ENCODE measurements at regions not wholly inside any gene's neighbourhood (a gene's known extent, or its start where the extent isn't known, plus 50 kb on each side); places are given as distances from the start of the nearest gene placed in this dataset.

DNA sequence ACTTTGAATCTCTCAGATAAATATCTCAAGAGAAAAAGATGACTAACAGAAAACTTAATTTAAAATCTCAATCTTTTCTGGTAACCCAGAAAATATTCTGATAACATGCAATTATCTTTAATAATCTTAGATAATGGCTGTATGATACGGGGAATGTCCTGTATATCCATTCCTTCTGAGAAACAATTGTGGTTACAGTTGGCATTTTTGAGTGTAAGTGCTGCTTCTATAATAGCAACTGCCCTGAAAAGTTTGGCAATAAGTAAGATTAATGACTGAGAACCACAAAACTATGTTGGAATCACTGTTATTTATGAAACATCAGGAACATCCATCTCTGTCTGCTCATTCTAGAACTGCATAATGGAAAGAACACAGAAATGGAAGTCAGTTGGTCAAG is 819.7 kb downstream of the TBC1D32 start:
- H3K27me3 ChIP-seq, result no peaks in the 10 kb centered on the region
- no peak for DNase-seq
- H3K27ac ChIP-seq, result no peak overlapping the region
- no peaks in the 10 kb centered on the region for H3K4me1 ChIP-seq
- H3K9me3 ChIP-seq, result no peaks in the 10 kb centered on the region
- no peaks in the 10 kb centered on the region for H3K36me3 ChIP-seq
- H3K9ac ChIP-seq (ENCODE audit: low read depth in 2 of 2, low read length in 2 of 2), result no peak overlapping the region
- intact Hi-C loops (cut with DNase I), result no loop called here
- TF ChIP-seq, protein P1, sequence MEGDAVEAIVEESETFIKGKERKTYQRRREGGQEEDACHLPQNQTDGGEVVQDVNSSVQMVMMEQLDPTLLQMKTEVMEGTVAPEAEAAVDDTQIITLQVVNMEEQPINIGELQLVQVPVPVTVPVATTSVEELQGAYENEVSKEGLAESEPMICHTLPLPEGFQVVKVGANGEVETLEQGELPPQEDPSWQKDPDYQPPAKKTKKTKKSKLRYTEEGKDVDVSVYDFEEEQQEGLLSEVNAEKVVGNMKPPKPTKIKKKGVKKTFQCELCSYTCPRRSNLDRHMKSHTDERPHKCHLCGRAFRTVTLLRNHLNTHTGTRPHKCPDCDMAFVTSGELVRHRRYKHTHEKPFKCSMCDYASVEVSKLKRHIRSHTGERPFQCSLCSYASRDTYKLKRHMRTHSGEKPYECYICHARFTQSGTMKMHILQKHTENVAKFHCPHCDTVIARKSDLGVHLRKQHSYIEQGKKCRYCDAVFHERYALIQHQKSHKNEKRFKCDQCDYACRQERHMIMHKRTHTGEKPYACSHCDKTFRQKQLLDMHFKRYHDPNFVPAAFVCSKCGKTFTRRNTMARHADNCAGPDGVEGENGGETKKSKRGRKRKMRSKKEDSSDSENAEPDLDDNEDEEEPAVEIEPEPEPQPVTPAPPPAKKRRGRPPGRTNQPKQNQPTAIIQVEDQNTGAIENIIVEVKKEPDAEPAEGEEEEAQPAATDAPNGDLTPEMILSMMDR (IDR thresholded peaks at IDR 0.05), result no peak
- H3K4me3 ChIP-seq, result no peak overlapping the region

DNA sequence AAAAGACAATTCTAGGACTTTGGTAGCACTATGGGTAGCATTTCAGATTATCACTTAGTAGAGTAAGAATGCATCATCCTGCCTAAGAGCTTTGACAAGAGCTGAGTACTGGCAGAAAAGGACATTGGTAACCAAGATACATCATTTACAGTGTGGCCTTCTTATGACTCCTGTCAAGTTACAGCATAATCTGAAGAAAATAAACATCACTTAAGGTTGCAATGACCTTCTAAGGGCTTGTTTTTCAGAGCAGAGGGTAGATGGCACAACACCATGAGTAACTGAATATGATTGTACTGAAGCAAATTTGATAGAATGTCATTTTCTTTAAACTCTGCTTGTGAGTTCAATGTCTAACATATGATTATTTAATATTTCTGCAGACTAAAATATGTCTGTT is 822.6 kb downstream of the TBC1D32 start:
- H3K27me3 ChIP-seq, result no peaks in the 10 kb centered on the region
- TF ChIP-seq, protein P1 (IDR thresholded peaks at IDR 0.05), result no peak
- intact Hi-C loops (cut with DNase I), result no loop called here
- no peaks in the 10 kb centered on the region for H3K4me1 ChIP-seq
- no peaks in the 10 kb centered on the region for H3K36me3 ChIP-seq
- no peak for DNase-seq
- H3K9ac ChIP-seq (ENCODE audit: low read depth in 2 of 2, low read length in 2 of 2), result no peak overlapping the region
- H3K4me3 ChIP-seq, result no peak overlapping the region
- H3K9me3 ChIP-seq, result no peaks in the 10 kb centered on the region
- no peak overlapping the region for H3K27ac ChIP-seq

DNA sequence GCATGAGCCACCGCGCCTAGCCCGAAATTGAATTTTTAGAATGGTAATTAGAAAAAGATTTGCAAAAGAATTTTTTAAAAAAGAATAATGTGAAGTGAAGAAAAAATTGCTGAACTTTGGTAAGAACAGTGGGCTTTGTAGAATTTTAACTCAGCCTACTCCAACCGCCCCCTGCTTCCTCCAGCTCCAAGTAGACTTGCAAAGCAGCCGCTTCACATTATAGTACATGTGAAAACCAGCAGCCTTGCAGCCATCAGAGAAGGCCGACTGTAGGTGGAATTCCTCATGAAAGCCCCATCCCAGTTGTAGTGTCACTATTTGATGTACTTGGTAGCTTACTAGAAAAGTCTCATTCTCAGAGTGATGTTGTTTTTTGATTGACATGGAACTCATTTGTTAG is 835.6 kb downstream of the TBC1D32 start:
- DNase-seq, result no peak
- no peaks in the 10 kb centered on the region for H3K9me3 ChIP-seq
- TF ChIP-seq, protein P1 (IDR thresholded peaks at IDR 0.05), result no peak
- H3K4me3 ChIP-seq, result no peak overlapping the region
- intact Hi-C loops (cut with DNase I), result no loop called here
- H3K4me1 ChIP-seq, result no peaks in the 10 kb centered on the region
- no peak overlapping the region for H3K9ac ChIP-seq (ENCODE audit: low read depth in 2 of 2, low read length in 2 of 2)
- H3K27me3 ChIP-seq, result no peaks in the 10 kb centered on the region
- H3K27ac ChIP-seq, result no peak overlapping the region
- no peaks in the 10 kb centered on the region for H3K36me3 ChIP-seq

DNA sequence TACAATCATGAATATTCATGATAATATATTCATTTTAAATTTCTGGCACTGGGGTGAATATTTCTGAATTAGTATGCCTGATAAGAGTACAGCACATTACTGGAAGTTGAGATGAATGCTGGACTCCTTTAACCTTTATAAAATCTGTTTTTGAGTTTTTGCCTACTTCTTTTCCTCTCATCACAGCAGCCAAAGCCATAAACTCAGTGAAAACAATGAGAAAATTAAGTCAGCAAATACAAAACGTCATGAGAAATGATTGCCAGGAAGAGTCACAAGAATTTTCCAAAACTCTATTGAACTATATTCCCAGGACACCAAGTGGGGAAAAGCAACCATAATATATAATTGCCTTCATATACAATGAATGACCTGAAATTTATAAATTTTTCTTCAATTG is 837.6 kb downstream of the TBC1D32 start:
- no peak for DNase-seq
- Histone ChIP-seq H3K27me3 (no peaks in the 10 kb centered on the region), H3K4me3 (no peak overlapping the region), H3K27ac (no peak overlapping the region), H3K9ac (ENCODE audit: low read depth in 2 of 2, low read length in 2 of 2) (no peak overlapping the region), H3K36me3 (no peaks in the 10 kb centered on the region), H3K9me3 (no peaks in the 10 kb centered on the region), H3K4me1 (no peaks in the 10 kb centered on the region)
- TF ChIP-seq, protein P1 (IDR thresholded peaks at IDR 0.05), result no peak
- intact Hi-C loops (cut with DNase I), result no loop called here

DNA sequence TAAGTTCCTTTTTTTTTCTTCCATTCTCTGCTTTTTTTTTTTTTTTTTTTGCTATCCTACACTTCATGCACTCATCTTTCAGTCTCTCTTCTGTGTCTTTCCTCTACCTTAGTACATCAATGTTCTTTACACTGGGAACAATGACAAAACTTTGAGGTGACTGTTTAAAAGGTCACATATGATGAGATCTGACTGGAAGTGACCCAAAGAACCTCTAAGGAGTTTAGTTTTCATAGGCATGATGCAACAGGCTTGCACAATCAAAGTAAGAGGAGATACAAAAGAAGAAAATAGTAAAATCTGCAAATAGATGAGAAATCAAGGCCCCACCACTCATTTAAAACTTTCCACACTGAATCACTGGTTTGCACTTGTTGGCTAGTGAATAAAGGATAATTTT is 840.8 kb downstream of the TBC1D32 start:
- TF ChIP-seq, protein P1 (IDR thresholded peaks at IDR 0.05), result no peak
- Histone ChIP-seq H3K27ac (no peak overlapping the region), H3K4me3 (no peak overlapping the region), H3K36me3 (no peaks in the 10 kb centered on the region), H3K9ac (ENCODE audit: low read depth in 2 of 2, low read length in 2 of 2) (no peak overlapping the region), H3K27me3 (no peaks in the 10 kb centered on the region), H3K4me1 (no peaks in the 10 kb centered on the region), H3K9me3 (no peaks in the 10 kb centered on the region)
- no peak for DNase-seq
- intact Hi-C loops (cut with DNase I), result no loop called here

DNA sequence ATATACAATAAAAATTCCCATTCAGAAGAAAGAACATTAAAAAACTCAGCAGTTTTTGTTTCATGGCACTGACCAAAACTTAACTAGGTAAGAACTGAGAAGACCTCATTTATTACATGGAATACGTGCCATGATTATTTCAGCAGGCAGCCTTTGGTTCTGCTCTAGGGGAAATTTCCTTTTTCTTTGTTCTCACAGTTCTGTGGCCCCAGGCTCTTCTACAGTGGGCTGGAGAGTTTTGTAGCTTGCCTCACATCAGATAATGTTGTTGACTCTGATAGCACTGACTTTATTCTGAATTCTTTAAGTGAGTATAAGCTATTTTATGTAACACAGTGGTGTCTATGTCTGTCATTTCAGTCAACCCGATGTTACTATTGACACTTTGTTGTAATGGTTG is 844.3 kb downstream of the TBC1D32 start:
- Histone ChIP-seq H3K36me3 (no peaks in the 10 kb centered on the region), H3K9ac (ENCODE audit: low read depth in 2 of 2, low read length in 2 of 2) (no peak overlapping the region), H3K4me3 (no peak overlapping the region), H3K4me1 (no peaks in the 10 kb centered on the region), H3K27me3 (no peaks in the 10 kb centered on the region), H3K27ac (no peak overlapping the region), H3K9me3 (no peaks in the 10 kb centered on the region)
- TF ChIP-seq, protein P1 (IDR thresholded peaks at IDR 0.05), result no peak
- intact Hi-C loops (cut with DNase I), result no loop called here
- no peak for DNase-seq

Measured in colonic mucosa (tissue), 4 donors.